K562 (cell line): ENCODE measurements at regions not wholly inside any gene's neighbourhood (a gene's known extent, or its start where the extent isn't known, plus 50 kb on each side); places are given as distances from the start of the nearest gene placed in this dataset.

Experiments
- MBD2 ChIP-seq: sonication (generic); IDR thresholded peaks from 2 replicates; pipeline ENCODE4 v1.6.1; 2016; ENCODE audit warnings: low read depth, borderline replicate concordance
- PREB ChIP-seq: sonication (generic); formaldehyde crosslinking; IDR thresholded peaks from 2 replicates; pipeline ENCODE4 v1.8.1; 2023; ENCODE audit warnings: mild to moderate bottlenecking, missing genetic modification reagents
- TAL1 ChIP-seq: fragments of 450-650 bp; IDR thresholded peaks from 2 replicates; pipeline ENCODE4 v1.6.1; 2016; ENCODE audit warnings: mild to moderate bottlenecking
- ZNF280A ChIP-seq: fragments of 450-650 bp; IDR thresholded peaks from 2 replicates; pipeline ENCODE4 v1.6.1; 2018; ENCODE audit warnings: mild to moderate bottlenecking, low read depth; ENCODE audit not compliant: partially characterized antibody
- ZNF407 ChIP-seq: fragments of 450-650 bp; IDR thresholded peaks from 2 replicates; pipeline ENCODE4 v1.6.1; 2016; ENCODE audit warnings: low read depth

GRCh38 chr1:29523576-29523975 is 287.3 kb downstream of the PTPRU start (continued):
- no peak for TF ChIP-seq ZNF407
- no peak for TF ChIP-seq MBD2
- TF ChIP-seq ZNF280A, result no peak
- no peak for TF ChIP-seq PREB
- TF ChIP-seq TAL1, result no peak
